Prostate gland (tissue), 2 donors: ENCODE measurements at regions not wholly inside any gene's neighbourhood (a gene's known extent, or its start where the extent isn't known, plus 50 kb on each side); places are given as distances from the start of the nearest gene placed in this dataset.

Source experiments
- POLR2A ChIP-seq: fragments of 450-650 bp; IDR thresholded peaks from one replicate; pipeline ENCODE4 v1.6.1; 2016; ENCODE audit warnings: antibody characterized with exemption, mild to moderate bottlenecking
- POLR2AphosphoS5 ChIP-seq: sonication (generic); formaldehyde crosslinking; IDR thresholded peaks from one replicate; pipeline ENCODE4 v1.6.1; 2017; ENCODE audit warnings: antibody characterized with exemption
- TF ChIP-seq, protein P1 (sequence below), 4 experiments: fragments of 200-600 bp in 2 of 4; fragments of 450-650 bp in 2 of 4; sonication (generic) in 2 of 4; IDR thresholded peaks; 1 replicate in 3 of 4; 2 replicates in 1 of 4; pipeline ENCODE4 v1.5.1; 2016 to 2019; ENCODE audit warnings: antibody characterized with exemption in 4 of 4, mild to moderate bottlenecking in 2 of 4, moderate library complexity in 2 of 4

- TF ChIP-seq, protein P1, sequence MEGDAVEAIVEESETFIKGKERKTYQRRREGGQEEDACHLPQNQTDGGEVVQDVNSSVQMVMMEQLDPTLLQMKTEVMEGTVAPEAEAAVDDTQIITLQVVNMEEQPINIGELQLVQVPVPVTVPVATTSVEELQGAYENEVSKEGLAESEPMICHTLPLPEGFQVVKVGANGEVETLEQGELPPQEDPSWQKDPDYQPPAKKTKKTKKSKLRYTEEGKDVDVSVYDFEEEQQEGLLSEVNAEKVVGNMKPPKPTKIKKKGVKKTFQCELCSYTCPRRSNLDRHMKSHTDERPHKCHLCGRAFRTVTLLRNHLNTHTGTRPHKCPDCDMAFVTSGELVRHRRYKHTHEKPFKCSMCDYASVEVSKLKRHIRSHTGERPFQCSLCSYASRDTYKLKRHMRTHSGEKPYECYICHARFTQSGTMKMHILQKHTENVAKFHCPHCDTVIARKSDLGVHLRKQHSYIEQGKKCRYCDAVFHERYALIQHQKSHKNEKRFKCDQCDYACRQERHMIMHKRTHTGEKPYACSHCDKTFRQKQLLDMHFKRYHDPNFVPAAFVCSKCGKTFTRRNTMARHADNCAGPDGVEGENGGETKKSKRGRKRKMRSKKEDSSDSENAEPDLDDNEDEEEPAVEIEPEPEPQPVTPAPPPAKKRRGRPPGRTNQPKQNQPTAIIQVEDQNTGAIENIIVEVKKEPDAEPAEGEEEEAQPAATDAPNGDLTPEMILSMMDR (IDR thresholded peaks at IDR 0.05) = no peak
- TF ChIP-seq POLR2A = no peak
- no peak for TF ChIP-seq POLR2AphosphoS5
Measured at GRCh38 chr5:124683917-124684555, 62.4 kb downstream of the ZNF608 start.
